ENCODE measurements at regions not wholly inside any gene's neighbourhood (a gene's known extent, or its start where the extent isn't known, plus 50 kb on each side); places are given as distances from the start of the nearest gene placed in this dataset.

DNA sequence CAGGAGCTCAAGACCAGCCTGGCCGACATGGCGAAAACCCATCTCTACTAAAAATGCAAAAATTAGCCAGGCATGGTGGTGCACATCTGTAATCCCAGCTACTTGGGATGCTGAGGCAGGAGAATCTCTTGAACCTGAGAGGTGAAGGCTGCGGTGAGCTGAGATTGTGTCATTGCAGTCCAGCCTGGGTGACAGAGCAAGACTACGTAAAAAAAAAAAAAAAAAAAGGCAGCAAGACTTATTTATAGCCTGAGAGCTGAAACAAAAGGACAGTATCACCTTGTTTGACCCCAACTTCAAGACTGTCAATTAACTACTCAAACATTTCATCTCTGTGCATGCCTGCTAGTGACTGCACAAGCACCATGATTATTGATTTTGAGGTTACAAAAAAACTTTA is 478.9 kb upstream of the GBE1 start:
- no peak for TF ChIP-seq EZH2phosphoT487 (IDR thresholded peaks at IDR 0.05; ENCODE audit: low read length)
- TF ChIP-seq, protein P1, sequence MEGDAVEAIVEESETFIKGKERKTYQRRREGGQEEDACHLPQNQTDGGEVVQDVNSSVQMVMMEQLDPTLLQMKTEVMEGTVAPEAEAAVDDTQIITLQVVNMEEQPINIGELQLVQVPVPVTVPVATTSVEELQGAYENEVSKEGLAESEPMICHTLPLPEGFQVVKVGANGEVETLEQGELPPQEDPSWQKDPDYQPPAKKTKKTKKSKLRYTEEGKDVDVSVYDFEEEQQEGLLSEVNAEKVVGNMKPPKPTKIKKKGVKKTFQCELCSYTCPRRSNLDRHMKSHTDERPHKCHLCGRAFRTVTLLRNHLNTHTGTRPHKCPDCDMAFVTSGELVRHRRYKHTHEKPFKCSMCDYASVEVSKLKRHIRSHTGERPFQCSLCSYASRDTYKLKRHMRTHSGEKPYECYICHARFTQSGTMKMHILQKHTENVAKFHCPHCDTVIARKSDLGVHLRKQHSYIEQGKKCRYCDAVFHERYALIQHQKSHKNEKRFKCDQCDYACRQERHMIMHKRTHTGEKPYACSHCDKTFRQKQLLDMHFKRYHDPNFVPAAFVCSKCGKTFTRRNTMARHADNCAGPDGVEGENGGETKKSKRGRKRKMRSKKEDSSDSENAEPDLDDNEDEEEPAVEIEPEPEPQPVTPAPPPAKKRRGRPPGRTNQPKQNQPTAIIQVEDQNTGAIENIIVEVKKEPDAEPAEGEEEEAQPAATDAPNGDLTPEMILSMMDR (IDR thresholded peaks at IDR 0.05; ENCODE audit: low read length), result no peak

All from MM.1S (cell line).